GM04504 (cell line): ENCODE measurements at regions not wholly inside any gene's neighbourhood (a gene's known extent, or its start where the extent isn't known, plus 50 kb on each side); places are given as distances from the start of the nearest gene placed in this dataset.

Experiments
- DNase-seq: peaks from one replicate; pipeline ENCODE4 v3.0.0-alpha.2; 2012; ENCODE audit warnings: low read depth

GRCh38 chr3:194738254-194739093, 52.8 kb downstream of the FAM43A start:
- DNase-seq = peak; percentile 10

DNA sequence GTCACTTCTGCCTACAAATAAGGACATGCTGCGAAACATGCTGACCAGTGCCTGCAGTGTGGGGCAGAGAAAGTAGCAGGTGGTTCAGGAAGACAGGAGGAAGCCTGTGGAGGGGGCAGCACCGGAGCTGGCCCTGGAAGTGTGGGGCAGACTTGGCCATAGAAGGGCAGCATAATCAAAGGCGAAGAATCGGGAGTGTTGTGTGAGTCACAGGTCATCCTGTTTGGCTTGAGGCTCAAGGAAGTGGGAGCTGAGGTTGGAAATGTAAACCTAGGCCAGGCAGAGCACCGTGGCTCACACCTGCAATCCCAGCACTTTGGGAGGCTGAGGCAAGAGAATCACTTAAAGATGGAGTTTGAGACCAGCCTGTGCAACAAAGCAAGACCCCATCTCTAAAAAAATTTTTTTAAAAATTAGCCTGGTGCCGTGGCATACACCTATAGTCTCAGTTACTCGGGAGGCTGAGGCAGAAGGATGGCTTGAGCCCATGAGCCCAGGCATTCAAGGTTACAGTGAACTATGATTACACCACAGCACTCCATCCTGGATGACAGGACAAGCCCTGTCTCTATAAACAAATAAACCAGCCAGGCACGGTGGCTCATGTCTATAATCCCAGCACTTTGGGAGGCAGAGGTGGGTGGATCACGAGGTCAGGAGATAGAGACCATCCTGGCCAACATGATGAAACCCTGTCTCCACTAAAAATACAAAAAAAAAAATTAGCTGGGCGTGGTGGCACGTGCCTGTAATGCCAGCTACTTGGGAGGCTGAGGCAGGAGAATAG, 54.0 kb downstream of the FAM43A start:
- DNase-seq = no peak

DNA sequence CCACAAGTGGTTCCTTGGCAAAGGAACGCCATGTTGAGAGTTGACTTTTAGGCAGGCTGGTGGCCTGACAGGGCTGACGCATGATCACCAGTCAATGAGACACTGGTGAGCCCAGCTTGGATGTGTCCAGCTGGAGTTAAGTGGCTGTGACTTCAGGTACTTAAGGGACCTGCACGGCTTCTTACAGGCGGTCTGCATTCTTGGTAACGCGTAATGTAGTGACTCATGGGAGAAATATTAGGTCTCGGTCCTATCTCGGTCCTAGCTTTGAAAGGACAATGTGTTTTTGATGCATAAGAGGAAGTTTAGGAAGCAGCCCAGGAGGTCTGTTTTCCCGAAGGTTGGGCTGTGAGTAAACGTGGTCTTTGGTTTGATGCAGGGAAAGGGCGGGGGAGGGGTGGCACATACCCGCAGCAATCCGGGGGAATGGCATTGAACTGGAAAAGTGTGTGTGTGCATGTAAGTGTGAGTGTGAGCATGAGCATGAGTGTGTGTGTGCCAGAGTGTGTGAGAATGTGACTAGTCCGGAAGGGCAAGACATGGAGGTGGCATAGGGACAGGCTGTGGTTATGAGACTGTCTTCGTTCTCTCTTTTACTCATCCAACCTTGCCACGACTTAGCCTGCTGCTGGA, 55.3 kb downstream of the FAM43A start:
- DNase-seq = no peak

- DNase-seq = no peak
These were observed 56.2 kb downstream of the FAM43A start for GRCh38 chr3:194741916-194742315.

GRCh38 chr3:194744826-194745225, 59.1 kb downstream of the FAM43A start:
- no peak for DNase-seq

GRCh38 chr3:194745422-194746184, 59.9 kb downstream of the FAM43A start:
- DNase-seq = no peak

- DNase-seq = no peak
These were observed 62.5 kb downstream of the FAM43A start for GRCh38 chr3:194748225-194748624.

DNA sequence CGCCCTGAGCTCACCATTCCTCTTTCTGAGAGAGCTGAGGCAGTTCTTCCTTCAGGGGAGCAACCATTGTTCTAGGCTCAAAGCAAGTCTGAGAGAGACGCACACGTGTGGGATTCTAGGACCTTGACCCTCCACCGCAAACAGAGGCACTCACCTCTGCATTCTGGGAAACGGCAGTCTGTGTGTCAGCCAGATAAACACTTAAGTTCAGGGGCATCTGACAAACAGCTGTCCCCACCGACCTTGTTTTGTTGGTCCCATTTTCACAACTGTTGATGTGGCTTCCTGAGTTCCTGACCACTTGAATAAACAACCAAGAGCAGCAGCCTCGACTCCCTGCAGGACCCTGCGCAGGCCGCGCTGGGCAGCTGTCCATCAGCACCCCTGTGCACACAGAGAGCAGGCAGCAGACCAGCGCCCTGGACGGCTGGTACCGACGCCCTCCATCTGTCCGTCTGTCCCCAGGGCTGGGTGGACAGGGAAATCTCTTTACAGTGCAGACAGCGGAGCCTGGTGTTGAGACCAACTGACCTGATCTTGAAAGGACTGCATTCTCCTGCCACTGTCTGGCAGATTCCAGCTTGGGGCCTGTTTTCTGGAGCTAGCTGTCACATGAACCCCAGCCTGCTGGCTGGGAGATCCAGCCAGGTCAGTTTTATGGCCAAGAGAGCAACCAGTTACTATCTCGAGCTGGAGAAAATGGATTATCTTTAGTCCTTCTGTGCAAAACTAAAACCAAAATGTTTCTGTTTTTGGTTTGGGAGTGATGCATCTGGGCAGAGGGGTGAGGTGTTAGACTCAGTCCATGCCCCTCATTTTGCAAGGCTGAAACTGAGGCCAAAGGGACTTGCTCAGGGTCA, 64.2 kb downstream of the FAM43A start:
- DNase-seq = no peak

GRCh38 chr3:194750491-194750828, 64.8 kb downstream of the FAM43A start:
- DNase-seq = no peak

DNA sequence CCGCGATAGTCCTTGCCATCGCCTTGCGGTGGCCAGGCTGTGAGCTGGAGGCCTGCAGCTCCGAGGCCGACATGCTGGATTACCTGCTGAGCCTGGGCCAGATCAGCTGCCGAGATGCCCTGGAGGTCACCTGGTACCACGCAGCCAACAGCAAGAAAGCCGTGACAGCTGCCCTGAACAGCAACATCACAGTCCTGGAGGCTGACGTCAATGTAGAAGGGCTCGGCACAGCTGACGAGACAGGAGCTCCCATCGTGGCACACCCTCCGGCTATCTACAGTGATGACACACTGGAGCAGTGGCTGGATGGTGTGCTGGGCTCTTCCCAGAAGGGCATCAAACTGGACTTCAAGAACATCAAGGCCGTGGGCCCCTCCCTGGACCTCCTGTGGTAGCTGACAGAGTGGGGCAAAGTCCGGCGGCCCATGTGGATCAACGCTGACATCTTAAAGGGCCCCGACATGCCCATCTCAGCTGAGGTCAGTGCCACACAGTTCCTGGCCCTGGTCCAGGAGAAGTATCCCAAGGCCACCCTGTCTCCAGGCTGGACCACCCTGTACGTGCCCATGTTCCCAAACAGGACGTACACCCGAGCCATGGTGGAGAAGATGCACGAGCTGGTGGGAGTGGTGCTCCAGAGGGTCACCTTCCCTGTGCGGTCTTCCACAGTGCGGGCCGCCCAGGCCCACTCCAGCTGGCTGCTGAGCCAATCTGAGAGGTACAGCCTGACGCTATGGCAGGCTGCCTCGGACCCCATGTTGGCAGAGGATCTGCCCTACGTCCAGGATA, 70.2 kb downstream of the FAM43A start:
- DNase-seq = no peak

DNA sequence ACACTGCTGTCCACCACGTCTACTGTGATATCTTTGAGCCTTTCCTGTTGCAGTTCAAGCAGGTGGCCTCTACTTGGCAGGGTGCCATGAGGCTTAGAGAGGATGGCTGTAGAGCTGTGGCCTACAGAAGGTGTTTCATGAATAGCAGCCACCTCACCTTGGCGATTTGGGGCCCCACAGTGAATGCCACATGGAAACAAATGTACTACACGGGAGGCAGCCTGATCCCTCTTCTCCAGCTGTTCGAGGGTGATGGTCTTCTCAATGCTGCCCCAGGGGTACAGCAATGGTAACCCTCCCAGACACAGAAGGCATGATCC, 70.7 kb downstream of the FAM43A start:
- no peak for DNase-seq

- DNase-seq = no peak
These were observed 71.2 kb downstream of the FAM43A start for GRCh38 chr3:194756791-194757325.

DNA sequence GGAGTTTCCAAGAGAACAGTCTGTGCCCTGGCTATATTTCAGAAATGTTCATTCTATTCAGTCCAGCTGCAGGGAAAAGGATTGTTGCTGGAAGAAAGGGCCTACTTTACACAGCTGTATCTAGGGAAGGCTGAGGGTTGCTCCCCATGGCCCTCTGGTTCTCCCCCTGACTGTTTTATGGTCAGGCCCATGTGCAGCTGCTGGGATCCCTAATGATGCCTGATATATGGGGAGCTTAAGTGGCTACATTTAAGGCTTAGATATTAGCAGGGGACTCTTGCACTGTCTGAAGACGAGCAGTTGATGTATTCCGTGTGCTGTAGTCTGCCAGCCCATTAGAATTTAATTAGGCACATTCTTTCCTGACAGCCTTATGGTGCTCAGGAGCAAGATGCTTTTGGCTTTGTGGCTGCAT, 72.0 kb downstream of the FAM43A start:
- peak; percentile 26 for DNase-seq

GRCh38 chr3:194758716-194759115, 73.0 kb downstream of the FAM43A start:
- DNase-seq = no peak

DNA sequence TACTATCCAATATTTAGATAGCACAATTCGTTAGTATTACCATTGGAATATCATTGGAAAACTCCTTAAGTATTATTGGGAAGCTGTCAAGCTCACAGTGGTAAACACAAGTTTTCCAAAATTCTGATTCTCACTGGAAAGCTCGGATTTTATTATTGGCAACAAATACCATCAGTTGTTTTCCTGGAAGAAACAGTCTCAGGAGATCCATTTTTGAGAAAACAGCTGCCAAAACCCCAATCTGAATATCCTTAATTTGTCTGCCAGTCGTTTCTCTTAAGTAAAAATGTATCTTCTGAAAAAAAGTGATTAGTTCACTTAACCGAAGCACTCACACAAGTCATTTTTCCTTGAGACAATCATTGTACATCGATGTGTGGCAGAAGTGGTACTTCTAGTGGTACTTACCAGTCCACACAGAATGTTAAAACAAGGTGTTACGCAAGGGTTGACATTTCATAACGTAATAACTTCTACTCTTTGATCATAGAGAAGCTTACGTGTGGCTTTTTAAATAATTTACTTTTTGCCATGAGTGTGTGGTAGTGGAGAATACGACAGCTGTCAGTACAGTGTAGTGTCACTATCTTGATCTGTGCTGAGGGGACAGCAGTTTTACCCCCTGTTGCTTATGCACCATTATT, 74.9 kb downstream of the FAM43A start:
- no peak for DNase-seq

- no peak for DNase-seq
These were observed 75.7 kb downstream of the FAM43A start for GRCh38 chr3:194761384-194761783.

GRCh38 chr3:194766845-194767244, 81.2 kb downstream of the FAM43A start:
- no peak for DNase-seq

- no peak for DNase-seq
These were observed 81.9 kb downstream of the FAM43A start for GRCh38 chr3:194767446-194768207.

DNA sequence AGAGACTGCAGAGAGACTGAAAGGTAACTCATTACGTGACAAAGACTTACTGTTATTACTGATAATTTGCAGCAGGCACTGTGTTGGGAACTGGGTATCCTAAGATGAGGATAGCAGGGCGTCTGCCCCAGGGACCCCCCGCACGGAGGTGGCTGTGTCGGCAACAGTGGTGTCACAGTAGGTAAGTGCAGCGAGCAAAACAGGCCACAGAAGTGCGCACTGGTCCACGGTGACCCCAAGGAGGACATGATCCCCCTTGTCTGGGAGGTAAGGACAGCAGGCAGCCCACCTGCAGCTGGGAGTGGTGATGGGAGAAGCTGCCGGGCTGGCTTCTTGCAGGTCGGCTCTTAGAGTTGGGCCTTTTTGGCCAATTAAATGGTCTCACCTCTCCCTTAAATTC, 82.9 kb downstream of the FAM43A start:
- no peak for DNase-seq
